Esophagus squamous epithelium (tissue), 5 donors: ENCODE measurements at regions not wholly inside any gene's neighbourhood (a gene's known extent, or its start where the extent isn't known, plus 50 kb on each side); places are given as distances from the start of the nearest gene placed in this dataset.

Source experiments
- DNase-seq: peaks from one replicate; lab custom pipeline; 2025; lab: John Stamatoyannopoulos, UW
- H3K27ac ChIP-seq, 4 donors: fragments of 200-600 bp; sonication (generic); one replicate each; pipeline ENCODE4 v1.5.1; 2016 to 2019; ENCODE audit warnings: mild to moderate bottlenecking in 1 of 4
- H3K27me3 ChIP-seq, 4 donors: fragments of 200-600 bp; sonication (generic); 1 replicate in 3 of 4; 2 replicates in 1 of 4; pipeline versions ENCODE4 v1.5.1 to v1.6.0; 2017 to 2021; ENCODE audit warnings: antibody characterized with exemption in 1 of 4
- H3K36me3 ChIP-seq, 3 donors: fragments of 200-600 bp; sonication (generic); one replicate each; pipeline ENCODE4 v1.5.1; 2016 to 2019
- H3K4me1 ChIP-seq, 3 donors: fragments of 200-600 bp; sonication (generic); one replicate each; pipeline ENCODE4 v1.5.1; 2017 to 2019
- H3K4me3 ChIP-seq, 4 donors: fragments of 200-600 bp; sonication (generic); 1 replicate in 3 of 4; 2 replicates in 1 of 4; pipeline ENCODE4 v1.5.1; 2016 to 2019; ENCODE audit warnings: mild to moderate bottlenecking in 2 of 4, moderate library complexity in 1 of 4
- H3K9me3 ChIP-seq, 3 donors: fragments of 200-600 bp; sonication (generic); one replicate each; pipeline ENCODE4 v1.5.1; 2016 to 2019
- POLR2A ChIP-seq, 4 donors: fragments of 450-650 bp; IDR thresholded peaks; one replicate each; pipeline ENCODE4 v1.6.1; 2017; ENCODE audit warnings: antibody characterized with exemption in 4 of 4, mild to moderate bottlenecking in 4 of 4, moderate library complexity in 3 of 4
- WGBS, 2 donors: methylation state at CpG; one replicate each; pipeline ENCODE4 v1.1.5; 2018; 5-methylcytosine and 5-hydroxymethylcytosine counted together
- intact Hi-C: fragments of 100-400 bp; cut with DNase I; formaldehyde crosslinking; loops from one replicate; pipeline ENCODE4 v1.15.0; 2022
- TF ChIP-seq, protein P1 (sequence below), 6 experiments: fragments of 450-650 bp in 4 of 6; fragments of 200-600 bp in 2 of 6; sonication (generic) in 2 of 6; IDR thresholded peaks; one replicate each; pipeline ENCODE4 v1.5.1; 2016 to 2019; ENCODE audit warnings: antibody characterized with exemption in 6 of 6, mild to moderate bottlenecking in 4 of 6, moderate library complexity in 4 of 6
- donor health status: DM: yes; HTN: yes; CAD: no.

DNA sequence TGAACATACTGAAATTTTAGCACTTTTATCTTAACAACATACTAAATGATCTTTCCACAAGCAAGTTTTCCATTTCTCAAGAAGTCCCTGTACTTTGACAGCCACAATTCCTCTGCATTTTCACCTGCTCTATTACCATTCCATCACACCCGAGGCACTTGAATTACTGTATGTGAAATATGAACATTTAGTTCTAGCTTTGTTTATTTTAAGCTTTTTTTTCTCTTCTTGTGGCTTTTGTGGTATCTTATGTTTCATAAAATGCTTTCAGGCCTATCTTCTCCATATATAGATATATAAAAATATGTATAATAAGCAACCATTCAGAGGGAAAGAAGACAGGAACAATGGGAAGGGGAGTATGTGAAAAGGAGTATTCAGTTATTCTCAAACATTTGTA lies 693.9 kb downstream of the SATB2 start:
- Histone ChIP-seq H3K27me3 (no peaks in the 10 kb centered on the region), H3K36me3 (no peaks in the 10 kb centered on the region), H3K4me1 (no peaks in the 10 kb centered on the region), H3K9me3 (no peaks in the 10 kb centered on the region), H3K4me3 (no peak overlapping the region), H3K27ac (no peak overlapping the region)
- intact Hi-C loops = no loop called here
- TF ChIP-seq, protein P1, sequence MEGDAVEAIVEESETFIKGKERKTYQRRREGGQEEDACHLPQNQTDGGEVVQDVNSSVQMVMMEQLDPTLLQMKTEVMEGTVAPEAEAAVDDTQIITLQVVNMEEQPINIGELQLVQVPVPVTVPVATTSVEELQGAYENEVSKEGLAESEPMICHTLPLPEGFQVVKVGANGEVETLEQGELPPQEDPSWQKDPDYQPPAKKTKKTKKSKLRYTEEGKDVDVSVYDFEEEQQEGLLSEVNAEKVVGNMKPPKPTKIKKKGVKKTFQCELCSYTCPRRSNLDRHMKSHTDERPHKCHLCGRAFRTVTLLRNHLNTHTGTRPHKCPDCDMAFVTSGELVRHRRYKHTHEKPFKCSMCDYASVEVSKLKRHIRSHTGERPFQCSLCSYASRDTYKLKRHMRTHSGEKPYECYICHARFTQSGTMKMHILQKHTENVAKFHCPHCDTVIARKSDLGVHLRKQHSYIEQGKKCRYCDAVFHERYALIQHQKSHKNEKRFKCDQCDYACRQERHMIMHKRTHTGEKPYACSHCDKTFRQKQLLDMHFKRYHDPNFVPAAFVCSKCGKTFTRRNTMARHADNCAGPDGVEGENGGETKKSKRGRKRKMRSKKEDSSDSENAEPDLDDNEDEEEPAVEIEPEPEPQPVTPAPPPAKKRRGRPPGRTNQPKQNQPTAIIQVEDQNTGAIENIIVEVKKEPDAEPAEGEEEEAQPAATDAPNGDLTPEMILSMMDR (IDR thresholded peaks at IDR 0.05) = no peak
- TF ChIP-seq POLR2A (IDR thresholded peaks at IDR 0.05) = no peak
- 10 to 14% methylated on average over 1 of the region's 1 CpG for WGBS, 2 donors
- no peak for DNase-seq

DNA sequence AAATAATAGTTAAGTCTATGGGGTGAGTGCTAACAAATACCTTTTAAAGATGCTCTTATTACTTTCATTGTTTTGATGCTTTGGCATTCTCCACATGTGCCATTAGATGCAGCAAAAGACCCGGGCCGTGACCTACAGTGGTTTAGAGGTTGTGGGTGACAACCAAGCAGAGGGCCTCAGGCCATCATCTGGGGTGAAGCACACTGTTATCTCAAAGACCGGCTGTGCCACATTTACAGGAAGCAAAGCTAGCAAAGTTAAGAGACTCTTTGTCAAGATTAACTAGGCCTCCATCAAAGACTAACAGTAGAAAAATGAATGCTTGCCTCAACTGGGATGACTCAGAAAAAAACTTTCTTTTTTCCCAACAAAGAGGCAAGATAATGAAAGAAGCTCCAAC lies 695.3 kb downstream of the SATB2 start:
- no peak for TF ChIP-seq POLR2A (IDR thresholded peaks at IDR 0.05)
- TF ChIP-seq, protein P1 (IDR thresholded peaks at IDR 0.05) = no peak
- no peak for DNase-seq
- H3K27me3 ChIP-seq = no peaks in the 10 kb centered on the region
- H3K27ac ChIP-seq = no peak overlapping the region
- intact Hi-C loops = no loop called here
- H3K9me3 ChIP-seq = no peaks in the 10 kb centered on the region
- H3K4me3 ChIP-seq = no peak overlapping the region
- H3K36me3 ChIP-seq = no peaks in the 10 kb centered on the region
- WGBS, 2 donors = 52 to 57% methylated on average over 3 of the region's 3 CpGs
- H3K4me1 ChIP-seq = no peaks in the 10 kb centered on the region

DNA sequence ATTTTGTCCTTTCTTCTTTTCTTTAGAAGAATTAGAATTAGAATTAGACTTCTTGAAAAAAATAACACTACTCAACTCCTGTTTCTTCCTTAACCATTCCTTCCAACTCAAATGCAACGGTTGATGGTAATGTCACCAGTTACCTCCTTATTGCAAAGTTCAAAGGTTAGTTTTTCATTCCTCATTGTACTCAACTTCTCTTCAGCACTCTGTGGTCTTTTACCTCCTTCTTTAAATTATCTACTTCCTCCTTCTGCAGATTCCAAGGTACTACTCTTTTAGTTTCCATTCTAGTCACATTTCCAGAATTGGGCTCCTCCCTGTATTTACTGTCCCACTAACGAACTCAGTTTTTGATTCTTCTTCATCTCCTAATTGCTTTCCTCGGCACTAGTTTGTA lies 700.7 kb downstream of the SATB2 start:
- Histone ChIP-seq H3K36me3 (no peaks in the 10 kb centered on the region), H3K27me3 (no peaks in the 10 kb centered on the region), H3K4me1 (no peaks in the 10 kb centered on the region), H3K9me3 (no peaks in the 10 kb centered on the region), H3K4me3 (no peak overlapping the region), H3K27ac (no peak overlapping the region)
- WGBS, 2 donors = 70 to 73% methylated on average over 3 of the region's 3 CpGs
- intact Hi-C loops = no loop called here
- DNase-seq = no peak
- TF ChIP-seq POLR2A (IDR thresholded peaks at IDR 0.05) = no peak
- TF ChIP-seq, protein P1 (IDR thresholded peaks at IDR 0.05) = no peak

DNA sequence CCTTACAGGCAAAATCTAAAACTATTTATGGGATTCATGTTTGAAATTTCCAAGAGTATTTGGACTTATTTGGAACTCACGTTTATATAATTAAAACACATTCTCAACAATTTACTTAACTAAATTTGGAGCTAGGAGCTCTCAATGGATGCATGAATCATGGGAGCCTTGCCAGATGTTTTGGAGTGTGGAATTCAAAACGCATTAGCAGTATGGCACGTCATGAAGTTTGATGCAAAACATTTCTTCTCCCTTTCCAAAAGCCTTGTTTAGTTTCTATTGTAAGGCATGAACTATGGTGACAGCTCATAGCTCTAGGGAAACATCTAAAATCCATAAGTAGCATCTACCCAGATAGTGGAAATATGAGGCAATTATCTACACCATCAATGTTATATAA lies 701.6 kb downstream of the SATB2 start:
- no peaks in the 10 kb centered on the region for H3K27me3 ChIP-seq
- TF ChIP-seq, protein P1 (IDR thresholded peaks at IDR 0.05) = no peak
- TF ChIP-seq POLR2A (IDR thresholded peaks at IDR 0.05) = no peak
- no peak overlapping the region for H3K4me3 ChIP-seq
- H3K9me3 ChIP-seq = no peaks in the 10 kb centered on the region
- no peaks in the 10 kb centered on the region for H3K4me1 ChIP-seq
- WGBS, 2 donors = 30 to 37% methylated on average over 3 of the region's 3 CpGs
- no peak overlapping the region for H3K27ac ChIP-seq
- H3K36me3 ChIP-seq = no peaks in the 10 kb centered on the region
- no peak for DNase-seq
- intact Hi-C loops = no loop called here

DNA sequence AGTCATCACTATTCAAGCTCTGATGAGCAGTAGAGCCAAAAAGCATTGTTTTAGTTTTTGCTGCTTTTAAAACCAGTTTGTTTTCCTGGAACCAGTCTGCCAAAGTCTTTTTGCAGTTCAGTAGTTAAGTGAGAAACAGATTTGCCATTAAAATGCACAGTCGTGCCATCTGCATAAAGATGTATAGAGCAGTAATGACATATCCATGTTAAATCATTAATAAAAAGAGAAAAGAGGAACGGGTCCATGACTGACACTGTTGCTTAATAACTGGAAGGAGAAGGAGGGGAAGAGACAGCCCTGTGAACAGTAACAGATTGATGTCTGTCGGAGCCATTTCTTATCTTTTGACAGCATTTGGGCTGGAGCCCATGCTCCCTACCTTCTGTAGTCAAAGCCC lies 704.6 kb downstream of the SATB2 start:
- no peak for TF ChIP-seq POLR2A (IDR thresholded peaks at IDR 0.05)
- TF ChIP-seq, protein P1 (IDR thresholded peaks at IDR 0.05) = no peak
- Histone ChIP-seq H3K4me3 (no peak overlapping the region), H3K27ac (no peak overlapping the region), H3K36me3 (no peaks in the 10 kb centered on the region), H3K4me1 (no peaks in the 10 kb centered on the region), H3K9me3 (no peaks in the 10 kb centered on the region), H3K27me3 (no peaks in the 10 kb centered on the region)
- intact Hi-C loops = no loop called here
- WGBS, 2 donors = 54 to 58% methylated on average over 3 of the region's 3 CpGs
- no peak for DNase-seq
